Gastroesophageal sphincter (tissue), 4 donors: ENCODE measurements at regions not wholly inside any gene's neighbourhood (a gene's known extent, or its start where the extent isn't known, plus 50 kb on each side); places are given as distances from the start of the nearest gene placed in this dataset.

ENCODE experiments used
- ATAC-seq: fragments of 150-250 bp; one replicate; pipeline ENCODE4 v1.9.1; 2016; ENCODE audit warnings: mild to moderate bottlenecking, moderate library complexity
- H3K27ac ChIP-seq, 4 donors: fragments of 200-600 bp; sonication (generic) in 3 of 4; 1 replicate in 3 of 4; 2 replicates in 1 of 4; pipeline ENCODE4 v1.5.1; 2016 to 2019
- H3K27me3 ChIP-seq: fragments of 200-600 bp; sonication (generic); one replicate; pipeline ENCODE4 v1.5.1; 2019
- H3K36me3 ChIP-seq, 2 donors: fragments of 200-600 bp; sonication (generic); one replicate each; pipeline ENCODE4 v1.5.1; 2019; ENCODE audit warnings: control low read depth in 1 of 2
- H3K4me1 ChIP-seq, 3 donors: fragments of 200-600 bp; sonication (generic); 1 replicate in 2 of 3; 2 replicates in 1 of 3; pipeline ENCODE4 v1.5.1; 2016 to 2019; ENCODE audit warnings: control low read depth in 2 of 3
- H3K4me3 ChIP-seq, 2 donors: fragments of 200-600 bp; sonication (generic); one replicate each; pipeline ENCODE4 v1.5.1; 2019; ENCODE audit warnings: mild to moderate bottlenecking in 1 of 2, moderate library complexity in 1 of 2
- H3K9me3 ChIP-seq, 3 donors: fragments of 200-600 bp; sonication (generic); one replicate each; pipeline ENCODE4 v1.5.1; 2017 to 2019; ENCODE audit warnings: control low read depth in 2 of 3
- CTCF ChIP-seq, 4 experiments: fragments of 200-600 bp in 2 of 4; fragments of 450-650 bp in 2 of 4; sonication (generic) in 1 of 4; IDR thresholded peaks; one replicate each; pipeline ENCODE4 v1.5.1; 2017 to 2019; ENCODE audit warnings: antibody characterized with exemption in 4 of 4, mild to moderate bottlenecking in 2 of 4, moderate library complexity in 2 of 4
- EP300 ChIP-seq: sonication (generic); formaldehyde crosslinking; IDR thresholded peaks from one replicate; pipeline ENCODE4 v1.6.1; 2017; ENCODE audit warnings: antibody characterized with exemption, mild to moderate bottlenecking
- POLR2A ChIP-seq, 2 donors: fragments of 450-650 bp; IDR thresholded peaks; one replicate each; pipeline ENCODE4 v1.6.1; 2017; ENCODE audit warnings: antibody characterized with exemption in 2 of 2, mild to moderate bottlenecking in 2 of 2, moderate library complexity in 1 of 2
- POLR2AphosphoS5 ChIP-seq: sonication (generic); formaldehyde crosslinking; IDR thresholded peaks from one replicate; pipeline ENCODE4 v1.6.1; 2017; ENCODE audit warnings: antibody characterized with exemption
- WGBS, 2 donors: methylation state at CpG; one replicate each; pipeline ENCODE4 v1.1.5; 2018; ENCODE audit warnings: low coverage in 1 of 2; 5-methylcytosine and 5-hydroxymethylcytosine counted together

GRCh38 chr17:63039342-63039741 lies 73.3 kb downstream of the TANC2 start:
- TF ChIP-seq CTCF (IDR thresholded peaks at IDR 0.05) (no peak), POLR2AphosphoS5 (no peak), EP300 (no peak), POLR2A (IDR thresholded peaks at IDR 0.05) (no peak)
- ATAC-seq = no peak

GRCh38 chr17:63039899-63040602 lies 74.0 kb downstream of the TANC2 start:
- Histone ChIP-seq H3K36me3 (no peaks in the 10 kb centered on the region), H3K4me1 (peaks cover 0 to 21% (median 5%) of the 10 kb centered on the region in 3 donors), H3K4me3 (peak overlapping the region in 1 of 2 donors; percentile 0), H3K27ac (no peak overlapping the region), H3K27me3 (no peaks in the 10 kb centered on the region), H3K9me3 (no peaks in the 10 kb centered on the region)
- TF ChIP-seq POLR2AphosphoS5 = no peak
- no peak for TF ChIP-seq CTCF (IDR thresholded peaks at IDR 0.05)
- no peak for TF ChIP-seq EP300
- TF ChIP-seq POLR2A (IDR thresholded peaks at IDR 0.05) = no peak
- no peak for ATAC-seq
- WGBS, 2 donors = 43 to 51% methylated on average over 5 of the region's 5 CpGs

More at GRCh38 chr17:63039342-63039741, 73.3 kb downstream of the TANC2 start:
- WGBS, 2 donors = 24 to 48% methylated on average over 4 of the region's 4 CpGs
- no peaks in the 10 kb centered on the region for H3K27me3 ChIP-seq
- H3K9me3 ChIP-seq = no peaks in the 10 kb centered on the region
- peak overlapping the region in 1 of 2 donors; percentile 16 for H3K4me3 ChIP-seq
- H3K4me1 ChIP-seq = peaks cover 0 to 21% (median 5%) of the 10 kb centered on the region in 3 donors
- no peak overlapping the region for H3K27ac ChIP-seq
- no peaks in the 10 kb centered on the region for H3K36me3 ChIP-seq

GRCh38 chr17:63040816-63041215 lies 74.8 kb downstream of the TANC2 start:
- Histone ChIP-seq H3K4me3 (no peak overlapping the region), H3K27me3 (no peaks in the 10 kb centered on the region), H3K36me3 (no peaks in the 10 kb centered on the region), H3K27ac (no peak overlapping the region), H3K9me3 (no peaks in the 10 kb centered on the region), H3K4me1 (peaks cover 0 to 21% (median 5%) of the 10 kb centered on the region in 3 donors)
- TF ChIP-seq CTCF (IDR thresholded peaks at IDR 0.05) (no peak), POLR2AphosphoS5 (no peak), POLR2A (IDR thresholded peaks at IDR 0.05) (no peak), EP300 (no peak)
- ATAC-seq = no peak

GRCh38 chr17:63041251-63041650 lies 75.2 kb downstream of the TANC2 start:
- H3K9me3 ChIP-seq = no peaks in the 10 kb centered on the region
- ATAC-seq = no peak
- TF ChIP-seq POLR2A (IDR thresholded peaks at IDR 0.05) (no peak), EP300 (no peak), CTCF (IDR thresholded peaks at IDR 0.05) (no peak), POLR2AphosphoS5 (no peak)
- H3K4me1 ChIP-seq = peaks cover 0 to 21% (median 5%) of the 10 kb centered on the region in 3 donors
- H3K27me3 ChIP-seq = no peaks in the 10 kb centered on the region
- H3K36me3 ChIP-seq = no peaks in the 10 kb centered on the region
- 82 to 96% methylated on average over 4 of the region's 4 CpGs for WGBS, 2 donors
- no peak overlapping the region for H3K4me3 ChIP-seq
- H3K27ac ChIP-seq = no peak overlapping the region

GRCh38 chr17:63041722-63042121 lies 75.7 kb downstream of the TANC2 start:
- TF ChIP-seq CTCF (IDR thresholded peaks at IDR 0.05) (no peak), POLR2A (IDR thresholded peaks at IDR 0.05) (no peak), POLR2AphosphoS5 (no peak), EP300 (no peak)
- H3K9me3 ChIP-seq = no peaks in the 10 kb centered on the region
- no peak for ATAC-seq
- no peak overlapping the region for H3K27ac ChIP-seq
- H3K36me3 ChIP-seq = no peaks in the 10 kb centered on the region
- peaks cover 0 to 21% (median 5%) of the 10 kb centered on the region in 3 donors for H3K4me1 ChIP-seq
- 87 to 91% methylated on average over 2 of the region's 2 CpGs for WGBS, 2 donors
- H3K27me3 ChIP-seq = no peaks in the 10 kb centered on the region
- no peak overlapping the region for H3K4me3 ChIP-seq
